EH (cell line): ENCODE measurements at regions not wholly inside any gene's neighbourhood (a gene's known extent, or its start where the extent isn't known, plus 50 kb on each side); places are given as distances from the start of the nearest gene placed in this dataset.
A peak's percentile ranks its signal among the peaks of the same experiment; 100 is the strongest.

Experiments
- DNase-seq: peaks from one replicate; pipeline ENCODE4 v3.0.0-alpha.2; 2015; ENCODE audit warnings: low read depth

GRCh38 chr9:79210541-79211243 lies 361.1 kb upstream of the TLE4 start:
- DNase-seq = peak; percentile 10

- peak; percentile 77 for DNase-seq
Observed at GRCh38 chr9:79213417-79214125, 358.2 kb upstream of the TLE4 start.

DNA sequence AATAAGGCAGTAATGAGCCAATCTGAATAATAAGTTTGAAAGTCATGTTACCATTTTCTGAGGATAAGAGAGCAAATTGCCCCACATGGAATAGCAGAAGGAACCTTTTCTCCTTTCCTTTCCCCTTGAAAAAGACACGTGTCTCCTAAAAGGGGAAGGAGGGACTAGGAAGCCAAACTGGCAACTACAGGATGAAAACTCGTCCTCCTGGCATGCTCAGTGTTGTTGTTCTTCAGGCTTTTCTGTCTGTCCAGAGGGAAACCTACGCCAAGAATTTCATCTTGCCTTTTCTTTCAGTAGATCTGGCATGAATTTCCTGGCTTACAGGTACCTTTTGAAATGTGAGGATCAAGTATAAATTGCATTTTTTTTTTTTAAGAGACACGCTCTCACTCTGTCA lies 355.9 kb upstream of the TLE4 start:
- DNase-seq = peak; percentile 65

- no peak for DNase-seq
Observed at GRCh38 chr9:79220251-79220650, 351.5 kb upstream of the TLE4 start.

GRCh38 chr9:79220666-79221065 lies 351.1 kb upstream of the TLE4 start:
- peak; percentile 91 for DNase-seq

- peak; percentile 99 for DNase-seq
Observed at GRCh38 chr9:79221084-79221483, 350.7 kb upstream of the TLE4 start.

- peak; percentile 45 for DNase-seq
Observed at GRCh38 chr9:79222483-79222882, 349.3 kb upstream of the TLE4 start.

DNA sequence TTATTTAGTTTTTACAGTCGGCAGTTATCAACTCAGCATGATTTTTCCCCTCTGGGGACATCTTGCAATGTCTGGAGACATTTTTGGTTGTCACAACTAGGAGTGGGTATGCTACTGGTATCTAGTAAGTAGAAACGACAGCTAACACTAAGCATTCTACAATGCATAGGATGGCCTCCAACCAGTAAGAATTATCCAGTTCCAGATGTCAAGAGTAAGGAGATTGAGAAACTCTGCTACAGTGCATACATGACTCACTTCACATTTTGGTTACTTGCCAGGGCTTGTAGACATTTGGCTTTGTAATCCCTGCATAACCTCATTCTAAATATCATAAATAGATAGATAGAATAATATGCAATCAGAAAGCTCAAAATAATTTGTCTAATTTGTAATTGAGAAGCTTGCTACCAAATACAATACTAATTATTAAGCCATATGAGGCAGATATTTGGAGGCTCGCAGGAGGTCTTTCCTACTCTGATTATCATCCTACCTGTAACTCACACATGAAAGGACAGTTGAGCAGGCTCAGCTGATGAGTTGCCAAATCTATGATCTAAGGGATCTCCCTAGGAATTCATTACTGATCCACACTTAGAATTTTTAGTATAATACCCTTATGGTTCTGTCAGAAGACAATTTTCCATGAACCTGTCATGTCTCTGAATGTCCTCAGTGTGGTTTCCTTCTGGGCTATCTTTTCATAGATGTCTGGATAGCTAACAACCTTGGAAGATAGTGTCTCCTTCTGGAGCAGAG lies 346.9 kb upstream of the TLE4 start:
- peak; percentile 94 for DNase-seq

DNA sequence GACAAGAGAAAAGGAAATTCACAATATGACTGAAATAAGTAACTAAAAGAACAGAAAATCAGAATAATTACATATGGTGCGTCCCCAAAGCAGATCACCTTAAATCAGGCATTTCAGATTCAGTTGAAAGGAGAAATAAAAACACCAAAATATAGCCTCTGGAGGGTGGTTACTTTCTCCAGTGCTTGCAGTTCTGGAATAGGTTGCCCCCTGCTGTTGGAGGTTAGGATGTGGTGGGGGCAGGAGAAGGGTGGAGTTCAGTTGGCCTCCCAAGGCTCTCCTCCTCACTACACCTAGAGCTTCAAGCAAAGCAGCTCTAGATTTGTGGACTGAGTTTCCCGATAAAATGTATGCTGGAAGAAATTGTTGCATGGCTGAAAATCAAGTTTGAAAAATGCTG lies 338.2 kb upstream of the TLE4 start:
- DNase-seq = peak; percentile 47

GRCh38 chr9:79236466-79236865 lies 335.3 kb upstream of the TLE4 start:
- peak; percentile 24 for DNase-seq

DNA sequence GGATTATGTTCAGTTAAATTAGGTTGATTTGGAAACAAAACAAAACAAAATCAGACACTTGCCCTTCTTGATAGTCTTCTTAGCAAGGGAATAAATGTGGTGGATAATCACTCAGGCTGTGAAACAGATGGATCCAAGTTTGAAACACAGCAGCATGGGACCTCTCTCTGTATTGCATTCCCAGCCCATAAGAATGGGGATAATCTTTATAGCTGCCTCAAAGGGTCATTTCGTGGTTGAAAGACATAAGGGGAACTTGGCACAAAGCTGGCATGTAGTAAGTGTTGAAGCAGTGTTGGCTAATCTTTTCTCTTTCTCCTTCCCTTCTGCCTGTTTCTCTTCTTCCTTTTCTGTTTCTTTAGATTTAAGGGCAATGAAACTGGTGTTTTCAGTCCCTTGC lies 333.9 kb upstream of the TLE4 start:
- peak; percentile 57 for DNase-seq

GRCh38 chr9:79240774-79241173 lies 331.0 kb upstream of the TLE4 start:
- DNase-seq = no peak

- DNase-seq = no peak
Observed at GRCh38 chr9:79242489-79242888, 329.3 kb upstream of the TLE4 start.

DNA sequence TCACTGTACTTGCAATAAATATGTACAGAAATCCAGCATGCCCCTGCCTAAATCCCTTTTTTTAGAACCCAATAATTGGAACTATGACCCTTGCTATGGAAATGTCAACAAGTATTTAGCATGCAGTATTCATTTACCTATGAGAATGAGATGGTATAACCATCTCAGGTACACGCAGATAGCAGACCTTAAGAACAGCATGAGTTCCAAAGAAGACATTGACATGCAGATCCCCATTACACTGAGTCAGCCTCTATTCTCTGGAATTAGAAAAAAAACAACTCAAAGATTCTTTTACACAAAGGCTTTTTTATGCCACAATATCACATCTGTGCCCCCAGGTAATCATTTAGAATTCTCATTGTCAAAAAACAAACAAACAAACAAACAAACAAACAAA lies 325.6 kb upstream of the TLE4 start:
- DNase-seq = no peak

DNA sequence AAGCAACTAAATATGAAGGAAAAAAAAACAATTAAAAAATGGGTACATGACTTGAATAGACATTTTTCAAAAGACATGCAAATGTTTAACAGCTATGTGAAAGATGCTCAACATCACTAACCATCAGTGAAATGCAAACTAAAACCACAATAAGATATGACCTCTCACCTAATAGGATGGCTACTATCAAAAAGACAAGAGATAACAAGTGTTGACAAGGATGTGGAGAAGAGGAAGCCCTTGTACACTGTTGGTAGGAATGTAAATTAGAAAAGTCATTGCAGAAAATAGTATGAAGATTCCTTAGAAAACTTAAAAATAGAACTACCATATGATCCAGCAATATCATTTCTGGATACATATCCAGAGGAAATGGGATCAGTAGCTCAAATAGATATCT lies 324.7 kb upstream of the TLE4 start:
- DNase-seq = no peak

GRCh38 chr9:79250806-79251205 lies 321.0 kb upstream of the TLE4 start:
- DNase-seq = no peak

- DNase-seq = no peak
Observed at GRCh38 chr9:79254900-79255650, 316.7 kb upstream of the TLE4 start.

DNA sequence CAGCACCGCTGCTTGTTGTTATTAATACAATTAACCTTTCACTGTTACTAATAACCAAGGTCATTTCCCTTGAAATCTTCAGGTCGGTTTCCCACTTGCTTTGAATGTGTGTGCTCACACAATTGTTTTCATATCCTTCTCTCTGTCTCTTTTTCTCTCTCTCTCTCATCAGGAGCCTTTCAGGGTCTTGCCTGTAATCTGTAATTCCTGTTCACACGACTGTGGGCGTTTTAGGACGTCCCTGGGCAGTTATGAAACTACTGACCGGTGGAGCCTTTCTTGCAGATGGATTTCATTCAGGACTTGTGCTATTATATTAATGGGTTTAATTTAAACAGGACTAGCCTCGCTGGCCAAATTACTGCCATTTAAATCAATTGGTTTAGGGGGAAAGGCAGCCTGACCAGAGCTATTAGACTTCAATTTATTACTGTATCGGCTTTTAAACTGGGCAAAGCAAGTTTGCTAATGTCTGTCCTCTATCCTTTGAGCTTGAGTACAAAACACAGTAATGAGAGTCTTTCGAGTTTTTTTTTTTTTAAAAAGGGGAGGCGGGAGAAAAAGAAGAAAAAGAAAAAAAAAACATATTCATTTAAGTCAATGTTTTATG lies 316.0 kb upstream of the TLE4 start:
- no peak for DNase-seq

DNA sequence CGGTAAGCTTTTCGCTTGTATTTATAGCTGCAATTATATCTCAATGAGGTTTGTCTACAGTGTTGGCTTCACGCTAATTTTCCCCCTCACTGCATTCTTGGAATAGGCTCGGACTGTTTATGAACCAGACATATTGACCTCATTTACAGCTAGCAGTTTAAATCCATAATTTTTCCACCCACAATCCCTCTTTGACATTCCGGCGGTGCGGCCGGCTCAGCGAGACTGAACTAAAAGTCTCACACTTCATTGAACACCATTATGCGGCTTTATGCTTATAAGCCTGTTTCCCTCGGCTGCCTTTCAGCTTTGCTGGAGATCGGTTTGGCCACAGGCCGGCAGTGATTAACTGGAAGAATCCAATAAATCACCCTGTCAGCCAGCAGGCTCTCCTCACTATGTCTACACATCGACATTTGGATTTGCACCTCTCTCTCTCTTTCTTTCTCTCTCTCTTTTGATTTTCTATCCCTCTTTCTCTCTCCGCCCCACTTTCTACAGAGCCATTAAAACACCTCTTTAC lies 315.0 kb upstream of the TLE4 start:
- DNase-seq = peak; percentile 87

- DNase-seq = peak; percentile 14
Observed at GRCh38 chr9:79257228-79257781, 314.5 kb upstream of the TLE4 start.

- DNase-seq = no peak
Observed at GRCh38 chr9:79257790-79258351, 313.9 kb upstream of the TLE4 start.
